Keratinocyte (primary cell): ENCODE measurements at regions not wholly inside any gene's neighbourhood (a gene's known extent, or its start where the extent isn't known, plus 50 kb on each side); places are given as distances from the start of the nearest gene placed in this dataset.

ENCODE experiments used
- CTCF ChIP-seq, 3 experiments: IDR thresholded peaks in 1 of 3; conservative IDR thresholded peaks in 1 of 3; optimal IDR thresholded peaks in 1 of 3; 2 replicates in 2 of 3; 3 replicates in 1 of 3; pipeline versions ENCODE3 to v1.5.1; 2011; ENCODE audit warnings: low read length in 3 of 3, mild to moderate bottlenecking in 3 of 3, moderate library complexity in 2 of 3, control low read depth in 1 of 3, inconsistent platforms in 1 of 3; ENCODE audit not compliant: insufficient read depth in 2 of 3; ENCODE audit errors: extremely low read depth in 1 of 3
- EZH2 ChIP-seq: IDR thresholded peaks from one replicate; pipeline ENCODE4 v1.6.1; 2012; ENCODE audit warnings: inconsistent platforms, mild to moderate bottlenecking, low read length, moderate library complexity

GRCh38 chr6:68239034-68239433 is 396.0 kb upstream of the ADGRB3 start:
- no peak for TF ChIP-seq CTCF (optimal IDR thresholded peaks at IDR 0.05 in 1 of 3, IDR thresholded peaks at IDR 0.05 in 1 of 3, conservative IDR thresholded peaks at IDR 0.05 in 1 of 3; ENCODE audit: extremely low read depth in 1 of 3, insufficient read depth in 2 of 3, low read length in 3 of 3)
- TF ChIP-seq EZH2, result no peak
